GM21717 (cell line): ENCODE measurements at regions not wholly inside any gene's neighbourhood (a gene's known extent, or its start where the extent isn't known, plus 50 kb on each side); places are given as distances from the start of the nearest gene placed in this dataset.

Experiments used
- ATAC-seq: cut with Tn5 transposase; IDR thresholded peaks from one replicate; pipeline ENCODE4 v1.9.1; 2021; ENCODE audit warnings: mild to moderate bottlenecking, moderate library complexity; ENCODE audit not compliant: unreplicated experiment

DNA sequence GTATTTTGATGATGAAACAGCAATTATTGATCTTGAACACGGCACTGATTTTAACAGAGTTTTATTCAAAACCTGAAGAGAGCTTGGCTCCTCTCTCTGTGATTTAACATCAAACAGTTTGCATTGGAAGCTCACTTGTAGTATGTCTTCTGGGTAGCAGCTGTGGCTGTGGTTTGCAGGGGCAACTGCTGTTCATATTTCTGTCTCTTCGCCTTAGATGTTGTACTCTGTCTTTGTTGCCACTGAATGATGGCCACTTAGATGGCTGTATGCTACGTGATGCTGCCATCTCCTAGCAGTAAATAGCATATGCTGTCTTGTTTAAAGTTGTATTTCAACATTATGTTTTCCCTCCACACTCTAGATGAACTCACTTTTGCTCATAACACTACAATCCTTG lies 1743.0 kb upstream of the TENM3 start:
- no peak for ATAC-seq

DNA sequence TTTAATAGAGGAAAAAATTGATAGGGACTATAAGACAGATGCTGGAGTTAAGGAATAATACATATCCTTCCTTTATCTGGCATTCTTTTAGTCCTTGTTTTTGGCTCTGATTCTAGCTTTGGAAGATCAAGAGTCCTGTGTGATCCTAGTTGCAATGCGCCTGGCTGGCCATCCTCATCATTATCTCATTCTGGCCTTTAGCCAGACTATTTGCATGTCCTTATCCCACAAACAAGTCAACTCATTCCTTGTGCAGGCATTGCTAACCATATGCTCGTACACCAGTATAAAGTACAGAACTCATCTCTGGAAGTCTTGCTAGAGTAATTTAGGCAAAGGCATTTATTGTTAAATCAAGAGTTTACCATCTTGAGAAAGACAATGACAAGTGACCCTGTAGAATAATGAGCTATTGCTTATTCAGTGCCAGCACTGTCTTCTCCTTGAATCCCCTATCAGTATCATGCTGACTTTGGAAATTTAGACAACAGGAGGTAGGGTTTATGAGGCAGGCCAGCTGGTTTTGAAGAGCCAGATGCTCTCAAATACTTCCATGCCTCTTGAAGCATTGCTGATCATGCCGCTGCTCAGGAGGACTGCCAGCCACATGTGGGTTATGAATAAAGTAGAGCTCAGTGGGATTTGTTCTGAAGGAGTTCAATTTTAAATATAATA lies 1730.3 kb upstream of the TENM3 start:
- no peak for ATAC-seq

DNA sequence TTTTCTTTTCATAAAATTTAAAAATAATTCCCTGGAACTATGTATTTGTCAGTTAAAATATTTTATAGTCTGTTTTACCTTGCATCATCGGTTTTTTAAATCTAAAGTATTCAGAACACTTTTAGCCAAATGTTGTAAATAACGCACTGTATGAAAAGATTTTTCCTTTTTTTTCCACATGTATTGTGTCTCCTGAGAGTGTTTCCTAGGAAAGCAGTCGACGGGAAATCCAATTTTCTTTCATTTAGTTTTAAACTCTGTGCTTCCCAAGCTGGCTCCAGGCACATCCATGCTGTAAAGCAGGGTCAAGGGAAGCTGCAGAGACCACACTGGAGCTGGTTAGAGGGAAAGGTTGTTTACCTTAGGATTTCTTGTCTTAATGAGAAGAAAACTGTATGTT lies 1724.3 kb upstream of the TENM3 start:
- ATAC-seq, result no peak

DNA sequence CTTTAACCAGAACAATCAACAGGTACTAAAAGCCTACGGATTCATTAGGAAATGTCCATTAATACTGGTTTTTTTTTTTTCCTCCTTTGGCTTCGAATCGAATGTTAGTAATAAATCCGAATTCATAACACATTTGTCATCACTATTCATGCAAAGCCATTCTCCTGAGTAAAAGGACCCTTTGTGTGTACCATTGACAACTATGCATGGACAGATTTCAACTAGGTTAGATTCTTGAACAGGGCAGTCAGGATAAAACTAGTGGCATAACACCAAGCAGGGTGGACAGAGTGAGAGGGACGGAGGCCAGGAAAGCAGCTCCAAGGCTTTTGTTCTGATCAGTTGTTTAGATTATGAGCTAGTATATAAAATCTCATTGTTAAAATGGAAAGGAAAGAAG lies 1722.0 kb upstream of the TENM3 start:
- ATAC-seq, result no peak

DNA sequence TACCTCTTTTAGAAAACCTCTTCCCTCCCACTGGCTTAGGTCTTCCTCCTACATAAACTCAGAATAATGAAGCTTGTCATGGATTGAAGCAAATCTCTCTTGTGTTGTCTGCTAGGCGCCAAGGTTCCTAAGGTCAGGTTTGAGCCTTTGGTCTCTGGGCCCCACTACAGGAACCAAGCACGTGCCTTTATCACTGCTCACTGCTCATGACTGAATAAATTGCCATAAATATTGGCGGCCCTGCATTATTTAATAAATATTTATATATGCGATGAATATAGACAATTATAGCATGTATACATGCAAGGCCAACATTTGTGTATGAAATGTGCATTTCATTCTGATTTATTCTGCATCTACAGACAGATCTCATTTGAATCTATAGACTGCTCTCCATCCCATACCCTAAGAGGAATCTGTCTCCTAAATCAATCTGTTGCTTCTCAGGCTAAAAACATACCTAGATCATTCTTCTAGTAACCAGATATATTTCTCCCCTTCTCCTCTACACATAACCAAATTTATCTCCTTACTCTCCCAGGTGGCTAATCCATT lies 1717.6 kb upstream of the TENM3 start:
- no peak for ATAC-seq

DNA sequence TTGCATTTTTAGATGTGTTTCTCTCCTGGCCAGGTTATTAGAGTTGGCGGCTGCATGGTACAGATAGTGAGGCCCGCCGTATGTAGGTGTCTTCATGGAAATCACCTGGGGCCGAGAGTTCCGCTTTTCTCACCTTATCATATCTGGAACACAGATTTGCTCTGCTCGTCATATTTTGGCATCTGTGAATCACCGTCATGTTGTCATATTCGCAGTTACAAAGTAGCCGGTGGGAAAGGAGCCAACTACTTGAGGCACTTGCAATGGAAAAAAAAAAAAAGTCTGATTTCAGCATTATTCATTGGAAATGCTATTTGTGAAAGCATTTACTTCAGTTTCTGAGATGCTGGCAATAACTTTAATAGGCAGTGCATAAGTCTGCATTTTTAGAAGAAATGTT lies 1715.2 kb upstream of the TENM3 start:
- no peak for ATAC-seq

DNA sequence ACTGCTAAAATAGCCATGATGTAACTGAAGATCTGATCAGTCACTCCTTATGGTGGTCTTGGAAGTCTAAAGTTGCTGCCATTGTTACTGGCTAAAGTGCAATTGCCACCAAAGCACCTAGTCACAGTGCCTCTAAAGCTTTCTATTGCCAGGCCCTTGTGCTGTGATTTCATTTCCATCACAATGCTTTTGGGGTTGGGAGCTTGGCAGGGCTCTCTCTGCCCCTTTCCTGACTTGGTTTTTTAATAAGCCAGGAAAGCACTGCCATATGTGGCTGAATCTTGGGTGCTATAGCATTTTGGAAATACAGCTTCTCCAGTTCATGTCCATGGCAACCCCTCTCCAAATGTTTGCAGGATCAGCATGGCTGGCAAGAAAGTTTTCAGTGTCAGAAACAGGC lies 1712.4 kb upstream of the TENM3 start:
- ATAC-seq, result no peak

DNA sequence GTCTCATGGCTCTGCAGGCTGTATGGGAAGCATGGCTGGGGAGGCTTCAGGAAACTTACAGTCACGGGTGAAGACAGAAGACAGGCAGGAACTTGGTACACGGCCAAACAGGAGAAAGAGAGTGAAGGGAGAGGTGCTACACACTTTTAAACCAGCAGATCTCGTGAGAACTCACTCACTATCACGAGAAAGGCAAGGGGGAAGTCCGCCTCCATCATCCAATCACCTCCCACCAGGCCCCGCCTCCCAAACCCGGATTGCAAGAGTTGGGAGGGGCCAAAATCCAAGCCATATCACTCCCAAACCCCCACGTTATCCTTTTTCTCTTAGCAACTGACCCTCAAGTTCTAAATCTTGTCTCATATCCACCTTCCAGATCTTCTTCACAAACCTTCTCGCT lies 1710.5 kb upstream of the TENM3 start:
- no peak for ATAC-seq

DNA sequence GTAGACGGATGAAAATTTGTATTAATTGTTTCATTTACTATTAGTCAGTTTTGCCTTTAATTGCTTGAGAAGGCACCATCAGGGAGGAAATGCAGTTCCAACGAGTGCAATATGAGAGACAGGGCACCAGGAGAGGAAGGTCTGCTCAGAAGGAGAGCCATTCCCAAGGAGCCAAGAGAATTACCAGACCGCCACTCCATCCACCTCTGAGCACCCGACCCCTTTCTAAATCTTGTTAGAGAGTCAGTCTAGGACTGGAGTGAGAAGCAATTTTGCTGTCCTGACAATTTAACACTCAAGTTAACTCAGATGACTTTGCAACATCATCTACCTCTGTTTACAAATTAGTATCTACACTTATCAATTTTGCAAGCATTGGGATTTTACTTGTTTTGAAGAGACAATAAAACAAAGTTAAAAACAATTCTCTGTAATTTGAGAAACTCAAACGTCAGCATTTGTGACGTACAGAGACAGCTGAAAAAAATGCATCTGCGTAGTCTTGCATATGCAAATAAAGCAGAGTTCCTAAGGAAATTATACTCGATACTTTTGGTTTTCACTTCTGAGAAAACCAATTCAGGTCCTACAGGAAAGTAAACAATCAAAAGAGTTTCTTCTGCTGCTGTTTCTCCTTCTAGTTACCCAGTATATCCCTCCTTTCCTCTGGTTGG lies 1704.7 kb upstream of the TENM3 start:
- ATAC-seq, result no peak

DNA sequence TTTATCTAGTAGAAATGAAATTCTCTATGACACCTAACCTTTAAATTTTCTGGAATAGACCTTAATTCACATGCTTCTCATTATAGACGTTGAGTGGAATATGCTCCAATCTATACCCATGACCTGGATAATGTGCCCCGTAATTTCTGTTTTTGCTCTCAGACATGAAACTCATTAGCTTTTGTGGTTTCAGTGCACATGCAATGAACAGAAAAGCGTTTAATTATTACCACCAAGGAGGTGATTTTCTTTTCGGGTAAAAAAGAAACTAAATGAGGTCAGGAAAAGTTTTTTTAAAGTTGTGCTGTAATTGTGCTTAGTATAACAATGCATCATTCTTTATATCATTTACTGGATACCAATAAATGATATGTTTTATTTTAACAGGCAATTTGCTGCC lies 1703.9 kb upstream of the TENM3 start:
- no peak for ATAC-seq

DNA sequence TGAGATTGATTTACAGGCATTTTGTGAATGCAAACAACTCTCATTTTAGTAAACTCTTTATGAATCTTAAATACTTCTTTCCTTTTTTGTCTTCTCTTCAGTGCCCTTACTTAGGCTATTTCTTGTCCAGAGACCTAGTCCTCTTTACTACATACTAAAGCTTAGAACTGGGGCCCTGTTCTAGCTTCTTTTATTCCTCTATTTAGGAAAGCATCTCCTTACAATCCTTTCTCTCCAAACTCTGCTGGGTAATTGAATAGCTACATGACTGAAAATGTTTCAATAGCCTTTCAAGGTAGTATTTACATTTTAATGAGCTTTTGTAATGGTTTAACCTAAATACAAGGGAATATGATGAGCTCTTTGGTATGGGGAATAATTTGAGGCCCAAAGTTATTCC lies 1701.5 kb upstream of the TENM3 start:
- ATAC-seq, result no peak

DNA sequence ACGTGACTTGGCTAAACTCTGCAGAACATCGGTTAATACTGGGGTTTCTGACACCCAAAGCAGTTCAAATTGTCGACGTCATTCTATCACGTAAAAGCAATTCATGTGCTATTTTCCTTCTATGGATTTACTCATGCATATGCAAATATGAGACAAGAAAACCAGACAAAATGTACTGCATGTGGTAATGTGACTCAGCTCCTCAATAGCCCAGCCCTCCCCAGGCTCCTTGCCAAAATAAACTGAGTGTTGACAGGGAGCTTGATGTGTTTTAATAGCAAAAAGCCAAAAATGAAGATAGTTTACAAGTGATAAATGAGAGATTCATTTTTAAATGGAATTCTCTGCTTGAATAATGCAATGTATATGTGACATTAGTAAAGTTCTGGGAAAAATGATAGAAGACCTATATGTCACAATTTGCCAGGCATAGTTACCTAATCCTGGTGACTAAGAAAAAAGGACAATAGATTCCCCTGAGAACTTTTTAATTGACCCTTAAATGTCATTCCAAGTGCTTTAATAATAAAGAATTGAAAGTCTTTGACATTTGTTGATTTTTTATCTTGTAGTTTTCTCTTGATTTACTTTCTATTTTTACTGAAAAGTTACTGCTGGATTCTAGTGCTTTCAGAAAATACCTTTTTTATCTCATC lies 1700.6 kb upstream of the TENM3 start:
- ATAC-seq, result no peak

DNA sequence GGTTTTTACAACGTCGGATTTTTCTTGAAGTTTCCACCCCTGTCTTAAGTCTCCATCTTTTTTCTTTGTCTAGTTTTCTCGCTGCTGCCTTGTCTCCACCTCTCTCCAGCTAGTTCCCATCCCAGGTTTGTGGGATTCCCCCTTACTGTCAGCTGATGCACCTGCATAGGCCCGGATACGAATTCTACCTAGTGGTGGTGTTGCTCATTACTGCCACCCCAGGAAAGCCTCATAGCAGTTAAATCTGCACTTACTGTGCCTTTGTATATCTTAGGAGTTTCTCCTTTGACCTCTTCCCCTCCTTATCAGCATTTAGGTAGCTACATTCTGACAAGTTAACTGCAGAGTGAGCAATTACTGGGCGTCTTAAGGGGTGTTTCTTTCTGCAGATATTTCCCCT lies 1693.1 kb upstream of the TENM3 start:
- no peak for ATAC-seq

DNA sequence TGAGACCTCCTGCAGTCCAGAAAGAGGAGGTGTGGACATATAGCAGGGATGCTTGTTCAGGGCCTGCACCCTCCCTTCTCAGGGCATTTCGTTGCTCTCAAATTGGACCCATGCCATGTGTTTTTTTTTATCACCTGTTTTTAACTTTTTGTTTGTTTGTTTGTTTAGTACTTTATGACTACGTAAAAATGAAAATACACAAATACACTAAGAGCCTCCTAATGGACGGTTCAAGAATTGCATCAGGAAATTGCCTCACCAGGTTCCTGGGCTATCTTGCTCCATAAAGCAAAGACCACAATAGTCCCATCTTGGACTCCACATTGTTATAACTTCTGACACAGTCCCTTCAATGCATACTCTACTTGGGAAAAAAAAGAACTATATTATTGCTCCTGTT lies 1685.9 kb upstream of the TENM3 start:
- ATAC-seq, result peak; percentile 58

DNA sequence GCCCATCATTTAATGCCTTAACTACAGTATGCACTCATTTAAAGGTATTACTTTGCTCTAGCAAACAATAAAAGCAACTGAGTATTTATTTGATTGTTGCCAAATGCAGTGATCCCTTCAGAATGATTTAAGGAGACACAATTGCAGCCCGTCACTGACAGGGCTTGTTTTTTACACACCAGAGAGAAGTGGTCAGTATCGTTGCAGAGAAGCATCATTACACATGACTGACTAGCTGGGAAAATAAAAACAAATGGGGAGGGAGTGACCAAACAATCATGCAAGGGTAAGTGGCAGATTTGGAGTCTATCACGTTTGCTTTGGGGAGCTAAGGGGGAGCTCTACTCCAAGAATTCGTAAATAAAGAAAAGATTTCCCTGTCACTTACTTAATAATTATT lies 1685.3 kb upstream of the TENM3 start:
- ATAC-seq, result no peak

DNA sequence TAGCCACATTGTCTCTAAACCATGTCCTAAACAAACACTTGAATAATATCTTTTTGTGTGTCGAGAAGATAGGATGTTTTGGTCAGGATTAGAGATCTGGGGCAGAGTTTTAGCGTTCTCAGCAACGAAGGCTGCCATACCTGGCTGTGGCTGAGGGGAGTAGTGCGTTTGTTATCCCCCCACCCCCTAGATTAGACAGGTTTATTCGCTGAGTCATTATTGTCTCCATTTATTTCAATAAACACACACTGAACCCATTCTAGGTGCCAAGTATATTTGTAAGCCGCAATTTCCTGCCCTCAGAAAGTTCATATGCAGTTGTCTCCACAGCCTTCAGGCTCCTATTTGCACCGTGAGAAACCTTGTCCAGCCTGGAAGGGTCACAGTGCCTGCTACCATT lies 1684.8 kb upstream of the TENM3 start:
- ATAC-seq, result no peak

DNA sequence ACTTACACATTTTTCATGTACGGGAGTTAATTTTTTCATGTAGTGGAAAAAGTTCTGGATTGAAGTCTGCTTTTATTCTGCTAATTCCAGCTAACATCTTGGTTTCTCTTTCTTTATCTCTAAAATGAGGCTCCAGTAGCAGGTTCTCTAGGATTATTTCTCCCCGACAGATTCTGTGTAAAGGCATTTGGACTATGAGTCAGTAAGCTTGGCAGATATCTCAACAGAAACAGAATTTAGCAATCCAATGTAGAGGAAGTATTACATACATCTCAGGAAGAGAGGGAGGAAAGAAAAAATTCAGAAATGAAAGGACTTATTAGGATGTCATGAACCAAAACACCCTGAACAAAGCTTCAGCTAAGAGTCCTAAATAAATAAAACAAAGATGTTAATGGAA lies 1682.3 kb upstream of the TENM3 start:
- no peak for ATAC-seq

DNA sequence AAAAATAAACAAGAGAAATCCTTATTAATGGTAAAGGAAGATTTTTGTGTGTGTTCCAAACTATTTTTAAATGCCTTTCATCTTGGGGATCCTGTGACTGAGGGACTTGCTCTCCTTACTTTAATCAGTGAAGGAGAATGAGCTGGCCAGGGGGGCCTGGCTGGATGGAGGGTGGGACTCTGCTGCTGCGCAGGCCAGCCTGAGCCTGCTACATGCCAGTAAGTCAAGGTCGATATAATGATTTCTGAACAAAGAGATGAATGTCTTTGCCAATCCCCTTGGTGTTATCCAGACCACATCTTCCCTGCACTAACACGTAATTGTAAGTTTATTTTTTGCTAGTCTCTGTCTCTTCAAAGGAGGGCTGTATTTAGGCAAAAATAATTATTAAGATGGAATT lies 1679.2 kb upstream of the TENM3 start:
- no peak for ATAC-seq

DNA sequence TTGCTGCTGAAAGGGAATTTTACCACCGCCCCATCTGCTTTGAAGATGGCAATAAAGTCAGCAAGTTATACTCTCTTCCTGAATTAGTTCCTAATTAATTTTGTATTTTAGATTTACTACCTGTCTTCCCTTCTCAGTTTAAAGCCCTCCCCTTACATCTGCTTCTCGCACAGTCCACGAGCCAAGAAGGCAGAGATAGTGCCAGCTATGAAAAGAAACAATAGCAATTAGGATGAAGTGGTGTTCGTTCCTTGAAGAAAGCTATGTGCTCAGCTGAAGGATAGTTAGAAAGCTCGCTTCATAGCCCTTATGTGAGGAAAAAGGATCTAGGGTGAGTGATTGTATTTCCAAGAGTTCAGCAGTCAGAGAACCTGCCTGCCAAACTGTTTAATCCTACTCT lies 1678.8 kb upstream of the TENM3 start:
- no peak for ATAC-seq

DNA sequence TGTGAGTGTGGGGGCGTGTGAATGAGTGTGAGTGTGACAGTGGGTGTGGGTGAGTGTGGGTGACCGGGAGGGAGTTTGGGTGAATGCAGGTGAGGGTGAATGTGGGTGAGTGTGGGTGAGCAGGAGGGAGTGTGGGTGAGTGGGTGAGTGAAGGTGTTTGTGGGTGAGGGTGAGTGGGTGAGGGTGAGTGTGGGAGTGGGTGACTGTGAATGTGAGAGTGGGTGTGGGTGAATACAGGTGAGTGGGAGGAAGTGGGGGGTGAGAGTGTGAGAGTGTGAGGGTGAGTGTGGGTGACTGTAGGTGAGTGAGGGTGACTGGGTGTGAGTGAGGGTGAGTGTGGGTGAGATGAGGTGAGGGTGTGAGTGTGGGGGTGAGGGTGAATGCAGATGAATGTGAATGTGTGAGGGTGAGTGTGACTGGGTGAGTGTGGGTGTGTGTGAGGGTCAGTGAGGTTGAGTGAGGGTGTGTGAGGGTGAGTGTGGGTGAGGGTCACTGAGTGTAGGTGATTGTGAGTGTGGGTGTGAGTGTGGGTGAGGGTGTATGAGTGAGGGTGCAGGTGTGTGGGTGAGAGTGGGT lies 1677.3 kb upstream of the TENM3 start:
- no peak for ATAC-seq

DNA sequence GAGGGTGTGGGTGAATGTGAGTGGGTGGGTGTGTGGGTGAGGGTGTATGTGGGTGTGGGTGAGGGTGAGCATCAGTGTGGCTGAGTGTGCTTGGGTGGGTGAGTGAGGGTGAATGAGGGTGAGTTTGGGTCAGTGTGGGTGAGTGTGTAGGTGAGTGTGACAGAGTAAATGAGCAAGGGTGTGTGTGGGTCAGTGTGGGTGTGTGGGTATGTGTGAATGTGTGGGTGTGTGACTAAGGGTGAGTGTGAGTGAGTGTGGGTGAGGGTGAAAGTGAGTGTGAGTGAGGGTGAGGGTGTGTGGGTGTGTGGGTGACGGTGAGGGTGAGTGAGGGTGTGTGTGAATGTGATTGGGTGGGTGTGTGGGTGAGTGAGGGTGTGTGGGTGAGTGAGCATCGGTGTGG lies 1676.7 kb upstream of the TENM3 start:
- no peak for ATAC-seq

DNA sequence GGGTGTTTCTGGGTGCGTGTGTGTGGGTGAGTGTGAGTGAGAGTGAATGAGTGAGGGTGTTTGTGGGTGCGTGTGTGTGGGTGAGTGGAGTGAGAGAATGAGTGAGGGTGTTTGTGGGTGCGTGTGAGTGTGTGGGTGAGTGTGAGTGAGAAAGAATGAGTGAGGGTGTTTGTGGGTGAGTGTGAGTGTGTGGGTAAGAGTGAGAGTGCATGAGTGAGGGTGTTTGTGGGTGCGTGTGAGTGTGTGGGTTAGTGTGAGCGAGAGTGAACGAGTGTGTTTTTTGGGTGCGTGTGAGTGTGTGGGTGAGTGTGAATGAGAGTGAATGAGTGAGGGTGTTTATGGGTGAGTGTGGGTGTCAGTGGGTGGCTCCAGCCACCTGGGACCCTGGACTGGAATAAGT lies 1676.1 kb upstream of the TENM3 start:
- no peak for ATAC-seq
